ENCODE measurements at regions not wholly inside any gene's neighbourhood (a gene's known extent, or its start where the extent isn't known, plus 50 kb on each side); places are given as distances from the start of the nearest gene placed in this dataset.

DNA sequence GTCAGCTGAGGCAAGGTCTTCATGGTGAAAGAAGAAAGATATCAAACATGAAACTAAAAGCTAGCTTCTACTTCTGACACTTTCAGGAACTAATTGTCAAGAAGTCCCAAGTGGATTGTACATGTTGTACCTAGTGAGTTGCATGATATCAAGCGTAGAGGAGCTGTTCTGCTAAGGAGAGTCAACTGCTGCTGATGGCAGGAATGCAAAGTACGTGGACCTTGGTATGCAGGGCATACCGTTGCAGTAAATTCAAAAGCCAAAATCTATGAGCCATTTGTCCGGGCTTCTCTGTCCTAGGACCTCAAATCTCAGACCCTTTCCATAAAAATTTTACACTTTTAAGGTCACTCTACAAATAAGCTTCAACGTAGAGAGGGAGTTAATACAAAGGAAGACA lies 446.2 kb downstream of the KCTD8 start:
- no peaks in the 10 kb centered on the region for H3K27me3 ChIP-seq (replicated peaks; ENCODE audit: insufficient read depth, low read depth, low read length, poor library complexity)
- no peaks in the 10 kb centered on the region for H3K36me3 ChIP-seq (ENCODE audit: insufficient read depth, low read length, poor library complexity, severe bottlenecking)
- DNase-seq (ENCODE audit: low spot score), result no peak
- no peaks in the 10 kb centered on the region for H3K9me3 ChIP-seq (ENCODE audit: low read depth, low read length, poor library complexity, severe bottlenecking)
- intact Hi-C loops (cut with micrococcal nuclease; ENCODE audit: unreplicated experiment), result no loop called here
- H3K4me1 ChIP-seq (ENCODE audit: insufficient read depth, low read length, poor library complexity, severe bottlenecking), result no peaks in the 10 kb centered on the region
- no peak overlapping the region for H3K4me3 ChIP-seq (ENCODE audit: low read depth, low read length, poor library complexity, severe bottlenecking)
- no peak overlapping the region for H3K27ac ChIP-seq (ENCODE audit: low read depth, low read length, poor library complexity, severe bottlenecking)
- ChIA-PET POLR2A (ENCODE audit: low non-redundant PET) (no interaction called here), CTCF (no interaction called here)
- TF ChIP-seq, protein P1, sequence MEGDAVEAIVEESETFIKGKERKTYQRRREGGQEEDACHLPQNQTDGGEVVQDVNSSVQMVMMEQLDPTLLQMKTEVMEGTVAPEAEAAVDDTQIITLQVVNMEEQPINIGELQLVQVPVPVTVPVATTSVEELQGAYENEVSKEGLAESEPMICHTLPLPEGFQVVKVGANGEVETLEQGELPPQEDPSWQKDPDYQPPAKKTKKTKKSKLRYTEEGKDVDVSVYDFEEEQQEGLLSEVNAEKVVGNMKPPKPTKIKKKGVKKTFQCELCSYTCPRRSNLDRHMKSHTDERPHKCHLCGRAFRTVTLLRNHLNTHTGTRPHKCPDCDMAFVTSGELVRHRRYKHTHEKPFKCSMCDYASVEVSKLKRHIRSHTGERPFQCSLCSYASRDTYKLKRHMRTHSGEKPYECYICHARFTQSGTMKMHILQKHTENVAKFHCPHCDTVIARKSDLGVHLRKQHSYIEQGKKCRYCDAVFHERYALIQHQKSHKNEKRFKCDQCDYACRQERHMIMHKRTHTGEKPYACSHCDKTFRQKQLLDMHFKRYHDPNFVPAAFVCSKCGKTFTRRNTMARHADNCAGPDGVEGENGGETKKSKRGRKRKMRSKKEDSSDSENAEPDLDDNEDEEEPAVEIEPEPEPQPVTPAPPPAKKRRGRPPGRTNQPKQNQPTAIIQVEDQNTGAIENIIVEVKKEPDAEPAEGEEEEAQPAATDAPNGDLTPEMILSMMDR (conservative IDR thresholded peaks at IDR 0.05; ENCODE audit: low read depth, low read length), result no peak
- no peak for TF ChIP-seq EZH2 (IDR thresholded peaks at IDR 0.05; ENCODE audit: borderline replicate concordance, low read depth, low read length, poor library complexity, severe bottlenecking)
- BruUV-seq (replicated peaks), result no TSS peak

DNA sequence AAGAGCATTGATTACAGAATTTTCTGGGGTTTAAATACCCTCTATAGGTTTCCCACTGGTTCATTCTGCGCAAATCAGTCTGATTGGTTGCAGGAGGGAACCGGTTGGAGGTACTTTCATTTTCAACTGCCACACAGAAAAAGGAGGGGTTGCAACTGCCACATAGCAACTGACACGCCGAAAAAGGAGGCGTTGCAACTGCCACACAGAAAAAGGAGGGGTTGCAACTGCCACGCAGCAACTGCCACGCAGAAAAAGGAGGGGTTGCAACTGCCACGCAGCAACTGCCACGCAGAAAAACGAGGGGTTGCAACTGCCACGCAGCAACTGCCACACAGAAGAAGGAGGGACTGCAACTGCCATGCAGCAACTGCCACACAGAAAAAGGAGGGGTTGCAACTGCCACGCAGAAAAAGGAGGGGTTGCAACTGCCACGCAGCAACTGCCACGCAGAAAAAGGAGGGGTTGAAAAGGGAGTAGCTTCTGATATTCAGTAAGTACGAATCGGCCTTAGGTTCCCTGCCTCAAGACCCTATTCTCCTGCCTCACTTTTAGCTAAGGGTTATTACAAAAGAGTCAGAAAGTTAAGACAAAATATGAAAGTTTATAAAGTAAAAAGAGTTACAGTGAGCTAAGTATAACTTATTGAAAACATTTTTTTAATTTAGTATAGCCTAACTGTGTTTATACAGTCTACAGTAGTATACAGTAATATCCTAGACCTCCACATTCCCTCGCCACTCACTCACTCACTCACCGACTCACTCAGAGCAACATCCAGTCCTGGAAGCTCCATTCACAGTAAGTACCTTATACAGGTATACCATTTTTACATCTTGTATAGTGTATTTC lies 431.8 kb downstream of the KCTD8 start:
- Histone ChIP-seq H3K27ac (ENCODE audit: low read depth, low read length, poor library complexity, severe bottlenecking) (no peak overlapping the region), H3K9me3 (ENCODE audit: low read depth, low read length, poor library complexity, severe bottlenecking) (peaks cover 21% of the 10 kb centered on the region), H3K4me1 (ENCODE audit: insufficient read depth, low read length, poor library complexity, severe bottlenecking) (no peaks in the 10 kb centered on the region), H3K4me3 (ENCODE audit: low read depth, low read length, poor library complexity, severe bottlenecking) (no peak overlapping the region), H3K27me3 (replicated peaks; ENCODE audit: insufficient read depth, low read depth, low read length, poor library complexity) (no peaks in the 10 kb centered on the region), H3K36me3 (ENCODE audit: insufficient read depth, low read length, poor library complexity, severe bottlenecking) (no peaks in the 10 kb centered on the region)
- ChIA-PET CTCF (no interaction called here), POLR2A (ENCODE audit: low non-redundant PET) (no interaction called here)
- BruUV-seq (replicated peaks), result no TSS peak
- TF ChIP-seq, protein P1 (conservative IDR thresholded peaks at IDR 0.05; ENCODE audit: low read depth, low read length), result no peak
- TF ChIP-seq EZH2 (IDR thresholded peaks at IDR 0.05; ENCODE audit: borderline replicate concordance, low read depth, low read length, poor library complexity, severe bottlenecking), result no peak
- intact Hi-C loops (cut with micrococcal nuclease; ENCODE audit: unreplicated experiment), result no loop called here
- DNase-seq (ENCODE audit: low spot score), result no peak

DNA sequence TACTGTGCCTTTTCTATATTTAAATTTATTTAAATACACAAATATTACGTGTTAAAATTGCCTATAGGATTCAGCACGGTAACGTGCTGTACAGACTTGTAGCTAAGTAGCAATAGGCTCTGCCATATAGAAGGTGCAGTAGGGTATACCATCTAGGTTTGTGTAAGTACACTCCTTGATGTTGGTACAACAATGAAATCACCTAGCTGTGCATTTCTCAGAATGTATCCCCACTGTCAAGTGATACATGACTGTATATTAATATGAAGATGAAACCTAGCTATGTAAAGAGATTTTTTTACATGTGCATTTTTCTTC lies 431.2 kb downstream of the KCTD8 start:
- no peak overlapping the region for H3K4me3 ChIP-seq (ENCODE audit: low read depth, low read length, poor library complexity, severe bottlenecking)
- intact Hi-C loops (cut with micrococcal nuclease; ENCODE audit: unreplicated experiment), result no loop called here
- CTCF ChIA-PET, result no interaction called here
- H3K4me1 ChIP-seq (ENCODE audit: insufficient read depth, low read length, poor library complexity, severe bottlenecking), result no peaks in the 10 kb centered on the region
- H3K27me3 ChIP-seq (replicated peaks; ENCODE audit: insufficient read depth, low read depth, low read length, poor library complexity), result no peaks in the 10 kb centered on the region
- no peaks in the 10 kb centered on the region for H3K36me3 ChIP-seq (ENCODE audit: insufficient read depth, low read length, poor library complexity, severe bottlenecking)
- no peak for DNase-seq (ENCODE audit: low spot score)
- no TSS peak for BruUV-seq (replicated peaks)
- peaks cover 25% of the 10 kb centered on the region for H3K9me3 ChIP-seq (ENCODE audit: low read depth, low read length, poor library complexity, severe bottlenecking)
- no peak for TF ChIP-seq EZH2 (IDR thresholded peaks at IDR 0.05; ENCODE audit: borderline replicate concordance, low read depth, low read length, poor library complexity, severe bottlenecking)
- TF ChIP-seq, protein P1 (conservative IDR thresholded peaks at IDR 0.05; ENCODE audit: low read depth, low read length), result no peak
- POLR2A ChIA-PET (ENCODE audit: low non-redundant PET), result no interaction called here
- H3K27ac ChIP-seq (ENCODE audit: low read depth, low read length, poor library complexity, severe bottlenecking), result no peak overlapping the region
